ENCODE measurements at regions not wholly inside any gene's neighbourhood (a gene's known extent, or its start where the extent isn't known, plus 50 kb on each side); places are given as distances from the start of the nearest gene placed in this dataset.

GRCh38 chr10:131676800-131677421, 223.9 kb upstream of the PPP2R2D start:
- DNase-seq, result no peak

DNA sequence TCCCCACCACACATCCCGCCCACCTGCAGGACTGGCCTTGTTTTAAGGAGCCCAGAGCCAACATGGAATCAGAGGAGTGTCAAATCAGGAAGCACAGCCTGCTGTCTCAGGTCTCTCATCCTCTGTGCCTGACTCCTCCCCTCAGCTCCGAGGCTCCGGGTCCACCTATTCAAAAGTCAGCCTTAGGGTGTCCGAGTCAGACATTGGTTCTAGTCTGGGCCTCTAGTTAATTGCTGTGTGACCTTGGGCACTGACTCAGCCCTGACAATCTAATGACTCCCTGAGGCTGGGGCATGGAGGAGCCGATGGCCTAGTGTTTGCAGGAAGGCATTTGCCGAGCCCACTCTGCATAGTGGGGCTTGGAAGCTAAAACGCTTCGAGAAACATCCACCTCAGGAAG, 223.1 kb upstream of the PPP2R2D start:
- no peak for DNase-seq

DNA sequence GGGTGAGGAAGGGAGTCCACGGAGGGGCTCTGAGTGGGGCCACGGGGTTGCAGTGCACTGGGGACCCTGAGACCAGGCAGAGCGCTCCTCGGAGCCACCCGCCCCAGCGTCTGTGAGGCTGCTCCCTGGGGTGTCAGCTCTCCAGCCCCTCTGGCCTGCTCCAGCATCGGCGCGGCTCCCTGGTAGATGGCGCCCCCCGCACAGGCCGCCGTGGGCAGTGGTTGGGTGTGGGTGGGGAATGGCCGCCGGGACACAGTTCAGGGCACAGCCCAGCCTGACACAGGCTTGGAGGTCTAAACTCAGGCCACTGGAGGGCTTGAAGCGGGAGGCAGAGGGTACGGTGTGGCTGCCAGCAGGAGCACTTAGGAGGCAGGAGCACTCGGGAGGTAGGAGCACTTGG, 222.6 kb upstream of the PPP2R2D start:
- no peak for DNase-seq

DNA sequence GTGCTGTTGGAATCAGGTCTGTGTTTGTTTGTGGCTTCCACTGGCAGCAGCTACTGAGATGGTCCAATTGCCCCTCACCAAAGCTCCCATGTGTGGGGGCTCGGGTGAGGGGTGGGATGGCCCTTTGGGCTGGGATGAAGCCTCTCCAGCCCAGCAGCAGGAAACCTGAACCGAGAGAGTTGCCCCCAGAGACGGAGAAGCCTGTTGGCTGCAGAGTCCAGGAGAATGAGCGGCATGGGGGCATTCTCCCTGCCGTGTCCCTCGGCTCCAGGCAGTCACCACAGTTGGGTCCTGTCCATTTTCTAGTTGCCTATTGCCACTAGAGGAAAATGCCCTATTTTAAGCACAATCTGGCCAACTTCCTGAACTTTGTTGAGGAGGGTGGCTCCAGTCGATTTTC, 222.2 kb upstream of the PPP2R2D start:
- no peak for DNase-seq

GRCh38 chr10:131679926-131680325, 220.9 kb upstream of the PPP2R2D start:
- no peak for DNase-seq

- DNase-seq, result no peak
Observed at GRCh38 chr10:131681122-131681521, 219.7 kb upstream of the PPP2R2D start.

- DNase-seq, result no peak
Observed at GRCh38 chr10:131681656-131682055, 219.2 kb upstream of the PPP2R2D start.

GRCh38 chr10:131682271-131682962, 218.4 kb upstream of the PPP2R2D start:
- no peak for DNase-seq

DNA sequence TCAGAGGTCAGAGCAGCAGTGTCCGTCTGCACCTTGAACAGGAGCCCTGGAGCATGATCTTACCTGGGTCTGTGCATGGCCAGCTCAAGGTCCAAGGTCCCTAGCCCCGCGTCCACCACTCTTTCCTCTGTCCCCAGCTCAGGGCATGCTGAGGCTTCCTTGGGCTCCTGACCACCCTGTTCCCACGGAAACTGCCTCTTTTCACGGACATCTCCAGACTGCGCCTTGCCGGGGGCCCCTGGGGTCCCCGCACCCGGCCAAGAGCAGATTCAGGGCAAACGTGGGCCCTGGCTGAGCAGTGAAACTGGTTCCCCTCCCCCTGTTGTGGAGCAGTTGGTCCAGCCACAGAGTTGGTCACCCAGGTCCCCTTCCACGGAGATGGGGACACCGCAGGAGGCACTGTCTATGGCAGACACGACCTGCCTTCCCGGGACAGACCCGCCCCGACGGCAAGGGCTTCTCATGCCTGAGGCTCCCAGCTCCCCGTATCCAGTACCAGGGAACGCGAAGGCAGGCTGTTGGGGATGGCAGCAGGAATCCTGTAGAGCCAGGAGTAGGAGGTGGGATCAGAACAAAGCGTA, 217.4 kb upstream of the PPP2R2D start:
- DNase-seq, result no peak

- no peak for DNase-seq
Observed at GRCh38 chr10:131683941-131684340, 216.9 kb upstream of the PPP2R2D start.

DNA sequence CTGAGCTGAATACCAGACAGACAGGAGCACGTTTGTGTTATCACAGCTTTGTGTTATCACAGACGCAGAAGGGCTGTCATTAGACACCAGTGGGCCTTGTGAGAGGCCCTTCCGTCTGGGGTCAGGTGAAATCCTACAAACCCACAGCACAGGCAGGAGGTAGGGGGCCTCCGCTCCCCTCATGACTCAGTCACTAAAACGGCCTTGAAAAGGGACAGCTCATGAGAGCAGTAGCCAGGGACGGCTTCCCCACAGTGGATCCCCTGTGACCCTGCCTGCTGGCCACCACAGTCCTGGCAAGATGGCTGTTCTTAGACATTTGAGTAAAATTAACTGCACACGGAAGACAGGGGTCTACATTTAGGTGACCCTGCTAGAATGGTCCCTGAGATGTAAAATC, 215.8 kb upstream of the PPP2R2D start:
- no peak for DNase-seq

DNA sequence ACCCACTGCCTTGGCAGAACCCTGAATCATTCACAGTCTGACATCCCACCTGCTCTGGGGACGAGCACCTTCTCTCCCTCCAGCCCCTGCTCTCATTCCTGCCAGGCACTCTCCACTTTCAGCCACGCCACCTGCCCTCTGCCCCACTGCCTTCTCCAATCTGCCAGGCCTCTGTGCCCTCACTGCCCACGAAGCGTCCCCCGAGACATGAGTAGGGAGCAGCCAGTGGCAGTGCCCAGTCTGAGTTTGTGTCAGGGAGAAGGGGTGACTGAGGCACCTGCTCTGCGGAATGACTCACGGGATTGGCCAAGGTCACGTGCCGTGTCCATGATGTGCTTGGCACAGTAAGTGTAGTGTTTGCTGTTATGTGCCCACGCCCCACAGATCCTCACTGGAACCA, 215.2 kb upstream of the PPP2R2D start:
- no peak for DNase-seq

DNA sequence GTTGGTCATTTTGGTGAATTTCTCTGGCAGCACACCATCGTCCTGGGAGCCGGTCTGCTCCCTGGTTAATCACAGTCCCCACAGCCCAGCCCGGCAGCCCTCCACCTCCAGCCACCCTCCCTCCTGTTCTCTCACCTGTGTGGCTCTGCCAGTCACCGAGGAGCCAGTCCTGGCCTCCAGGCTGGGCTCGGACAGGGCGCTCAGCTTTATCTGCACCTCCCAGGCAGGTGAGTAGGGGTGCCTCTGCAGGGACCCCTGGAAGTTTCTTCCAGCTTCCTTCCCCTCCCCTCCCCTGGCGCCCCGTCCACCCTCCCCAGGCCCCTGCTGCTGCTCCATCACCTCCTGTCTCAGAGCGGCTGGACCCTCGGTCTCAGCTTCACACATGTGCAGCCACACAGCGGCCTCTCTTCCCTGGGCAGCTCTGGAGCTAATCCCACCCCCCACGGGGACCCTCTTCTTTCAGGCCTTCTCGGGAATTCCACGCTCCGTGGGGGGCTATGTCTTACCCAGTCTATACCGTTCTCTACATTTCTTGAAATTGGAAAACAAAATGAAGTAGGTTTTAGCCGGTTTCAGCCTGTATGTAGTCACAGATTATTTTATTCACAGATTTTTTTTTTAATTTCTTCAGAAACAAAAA, 213.9 kb upstream of the PPP2R2D start:
- no peak for DNase-seq

DNA sequence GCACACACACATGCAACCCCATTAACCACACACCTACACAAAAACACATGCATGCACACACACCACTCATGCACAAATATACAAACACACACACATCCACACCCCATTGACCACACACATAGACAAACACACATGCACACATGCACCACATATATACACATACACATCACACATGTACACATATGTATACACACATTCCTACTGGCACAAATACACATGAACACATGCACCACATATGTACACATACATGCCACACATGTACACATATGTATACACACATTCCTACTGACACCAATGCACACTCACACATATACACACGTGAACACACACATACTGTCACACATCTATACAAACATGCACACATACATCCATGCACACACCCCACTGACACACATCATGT, 212.5 kb upstream of the PPP2R2D start:
- no peak for DNase-seq

DNA sequence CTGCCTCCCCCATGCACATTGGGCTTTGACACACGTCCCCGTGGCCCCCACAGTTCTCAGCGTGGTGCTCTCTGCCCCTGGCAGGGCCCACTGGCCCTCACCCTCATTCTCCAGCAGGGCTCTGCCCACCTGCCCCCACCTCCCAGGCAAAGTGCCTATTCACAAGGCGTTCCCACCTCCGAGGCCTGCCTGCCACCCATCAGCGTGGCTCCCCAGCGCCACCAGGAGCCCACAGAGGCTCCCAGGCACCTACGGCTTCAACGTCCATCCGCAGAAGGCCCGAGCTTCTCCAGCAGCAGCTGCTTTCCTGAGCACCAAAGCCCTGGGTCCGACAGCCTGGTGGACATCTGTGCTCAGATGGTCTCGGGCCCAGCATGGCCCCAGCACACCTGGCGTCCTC, 211.8 kb upstream of the PPP2R2D start:
- no peak for DNase-seq

- DNase-seq, result no peak
Observed at GRCh38 chr10:131689486-131689885, 211.3 kb upstream of the PPP2R2D start.

GRCh38 chr10:131689954-131690757, 210.7 kb upstream of the PPP2R2D start:
- no peak for DNase-seq

GRCh38 chr10:131690805-131691239, 210.0 kb upstream of the PPP2R2D start:
- DNase-seq, result no peak

DNA sequence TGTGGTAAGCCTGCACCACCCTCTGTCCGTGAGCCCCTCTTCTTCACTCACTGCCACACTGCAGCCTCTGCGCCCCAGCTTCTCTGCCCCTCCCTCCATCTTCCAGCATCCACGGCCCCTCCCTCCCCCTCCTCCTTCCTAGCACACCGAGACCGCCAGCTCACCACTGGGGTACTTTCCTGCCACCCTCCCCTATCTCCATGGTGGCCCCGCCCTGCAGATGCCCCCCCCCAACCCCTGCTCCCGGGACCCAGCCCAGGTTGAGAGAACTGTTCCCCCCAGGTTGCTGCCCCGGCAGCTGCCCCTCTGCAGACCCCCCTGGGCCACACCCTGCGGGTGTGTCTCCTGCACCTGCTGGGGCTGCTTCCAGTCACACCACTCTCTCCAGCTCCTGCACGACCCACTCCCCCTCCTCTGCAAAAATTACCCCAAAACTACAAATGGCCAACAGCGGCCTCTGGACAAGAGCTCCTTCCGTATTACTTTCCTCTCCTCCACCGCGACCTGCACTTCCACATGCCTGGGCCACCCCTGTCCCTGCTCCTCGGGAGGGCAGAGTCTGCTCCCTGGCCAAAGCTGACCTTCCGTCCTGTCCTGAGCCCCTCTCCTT, 209.2 kb upstream of the PPP2R2D start:
- DNase-seq, result no peak

GRCh38 chr10:131692176-131692575, 208.6 kb upstream of the PPP2R2D start:
- no peak for DNase-seq

DNA sequence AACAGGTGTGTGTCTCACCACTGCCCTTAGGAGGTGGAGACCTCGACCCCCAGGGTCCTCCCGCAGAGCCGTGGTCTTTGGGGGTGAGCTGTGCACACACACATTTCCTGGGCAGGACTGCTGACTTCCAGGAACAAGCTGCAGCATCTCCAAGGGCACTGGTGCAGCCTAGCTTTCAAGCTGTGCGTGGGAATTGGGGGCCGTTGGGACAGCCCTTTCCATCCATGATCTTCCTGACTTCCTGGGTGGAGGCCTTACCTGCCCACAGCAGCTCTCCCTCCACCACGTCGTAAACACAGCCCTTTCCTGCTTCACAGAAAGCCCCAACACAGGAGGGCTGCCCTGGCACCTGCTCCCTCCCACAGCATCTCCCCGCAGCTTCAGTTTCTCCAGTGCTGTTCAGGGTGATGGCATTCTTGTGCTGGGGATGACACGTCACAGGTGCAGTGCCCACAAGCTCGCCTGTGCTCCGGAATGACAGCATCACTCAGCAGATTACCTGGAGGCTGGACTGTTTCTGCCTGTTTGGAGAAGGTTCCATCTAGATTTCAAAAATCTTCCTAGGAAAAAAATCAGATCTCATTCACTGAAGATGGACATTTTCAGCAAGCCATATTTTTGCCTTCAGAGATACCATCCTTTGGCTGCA, 208.0 kb upstream of the PPP2R2D start:
- DNase-seq, result no peak

DNA sequence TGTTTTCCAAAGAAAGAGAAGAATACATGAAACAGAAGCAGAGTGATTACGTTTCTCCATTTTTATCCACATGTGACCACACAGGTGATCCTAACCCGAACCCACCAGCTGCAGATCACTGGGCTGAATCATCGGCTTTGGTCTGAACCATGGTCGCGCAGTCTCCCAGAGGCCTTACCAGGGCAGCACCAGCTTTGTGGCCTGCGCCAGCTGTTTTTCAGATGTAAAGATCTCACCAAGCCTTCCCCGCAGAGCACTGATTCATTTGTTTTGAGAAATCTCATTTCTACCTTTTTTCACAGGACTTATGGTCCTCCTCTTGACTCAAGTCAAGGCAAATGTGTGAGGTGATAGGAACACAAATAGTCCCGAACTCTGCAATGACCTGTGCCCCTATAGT, 207.0 kb upstream of the PPP2R2D start:
- DNase-seq, result no peak

Measured in effector CD4-positive, alpha-beta T cell (primary cell).